Right atrium auricular region (tissue), 2 donors: ENCODE measurements at regions not wholly inside any gene's neighbourhood (a gene's known extent, or its start where the extent isn't known, plus 50 kb on each side); places are given as distances from the start of the nearest gene placed in this dataset.

Source experiments
- DNase-seq: peaks from one replicate; pipeline ENCODE4 v3.0.0-alpha.2; 2019; ENCODE audit warnings: low spot score
- H3K27ac ChIP-seq, 2 donors: fragments of 200-600 bp; sonication (generic); 1 replicate in 1 of 2; 2 replicates in 1 of 2; pipeline ENCODE4 v1.5.1; 2016 to 2019
- H3K27me3 ChIP-seq, 2 donors: fragments of 200-600 bp; sonication (generic); one replicate each; pipeline versions ENCODE4 v1.5.1 to v1.6.0; 2017 to 2019
- H3K36me3 ChIP-seq: fragments of 200-600 bp; sonication (generic); one replicate; pipeline ENCODE4 v1.5.1; 2016
- H3K4me1 ChIP-seq, 2 donors: fragments of 200-600 bp; sonication (generic); one replicate each; pipeline versions ENCODE4 v1.5.1 to v1.6.0; 2017 to 2019
- H3K4me3 ChIP-seq, 2 donors: fragments of 200-600 bp; sonication (generic); 1 replicate in 1 of 2; 2 replicates in 1 of 2; pipeline ENCODE4 v1.5.1; 2017 to 2019; ENCODE audit warnings: mild to moderate bottlenecking in 1 of 2, moderate library complexity in 1 of 2
- H3K9me3 ChIP-seq, 2 donors: fragments of 200-600 bp; sonication (generic); one replicate each; pipeline ENCODE4 v1.5.1; 2019
- TF ChIP-seq, protein P1 (sequence below), 2 donors: fragments of 200-600 bp; sonication (generic); IDR thresholded peaks; one replicate each; pipeline ENCODE4 v1.5.1; 2019; ENCODE audit warnings: antibody characterized with exemption in 2 of 2

DNA sequence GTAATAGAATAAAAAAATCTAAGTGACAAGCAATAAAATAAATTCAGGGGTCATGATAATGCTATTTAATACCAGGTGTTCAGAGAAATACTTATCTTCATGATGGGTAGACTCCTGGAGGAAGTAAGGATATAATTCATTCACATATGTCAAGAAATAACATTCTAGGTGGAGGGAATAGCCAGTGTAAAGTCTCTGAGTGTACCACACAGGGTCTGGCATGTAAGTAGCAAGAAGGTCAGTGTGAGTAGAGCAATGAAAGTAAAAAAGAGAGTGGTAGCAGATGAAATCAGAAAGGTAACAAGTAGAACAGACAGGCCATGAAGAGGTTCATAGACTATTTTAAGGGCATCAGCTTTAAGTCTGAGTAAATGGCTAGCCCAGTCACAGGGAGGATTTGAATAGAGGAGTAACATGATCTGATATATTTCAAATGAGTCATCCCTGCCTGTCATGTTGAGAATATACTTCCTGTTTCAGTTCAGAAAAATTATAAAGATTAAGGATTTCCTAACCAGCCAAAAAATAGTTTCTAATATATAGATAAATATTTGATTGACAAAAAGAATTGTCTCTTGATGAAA, 519.9 kb downstream of the C12orf50 start:
- DNase-seq = no peak
- TF ChIP-seq, protein P1, sequence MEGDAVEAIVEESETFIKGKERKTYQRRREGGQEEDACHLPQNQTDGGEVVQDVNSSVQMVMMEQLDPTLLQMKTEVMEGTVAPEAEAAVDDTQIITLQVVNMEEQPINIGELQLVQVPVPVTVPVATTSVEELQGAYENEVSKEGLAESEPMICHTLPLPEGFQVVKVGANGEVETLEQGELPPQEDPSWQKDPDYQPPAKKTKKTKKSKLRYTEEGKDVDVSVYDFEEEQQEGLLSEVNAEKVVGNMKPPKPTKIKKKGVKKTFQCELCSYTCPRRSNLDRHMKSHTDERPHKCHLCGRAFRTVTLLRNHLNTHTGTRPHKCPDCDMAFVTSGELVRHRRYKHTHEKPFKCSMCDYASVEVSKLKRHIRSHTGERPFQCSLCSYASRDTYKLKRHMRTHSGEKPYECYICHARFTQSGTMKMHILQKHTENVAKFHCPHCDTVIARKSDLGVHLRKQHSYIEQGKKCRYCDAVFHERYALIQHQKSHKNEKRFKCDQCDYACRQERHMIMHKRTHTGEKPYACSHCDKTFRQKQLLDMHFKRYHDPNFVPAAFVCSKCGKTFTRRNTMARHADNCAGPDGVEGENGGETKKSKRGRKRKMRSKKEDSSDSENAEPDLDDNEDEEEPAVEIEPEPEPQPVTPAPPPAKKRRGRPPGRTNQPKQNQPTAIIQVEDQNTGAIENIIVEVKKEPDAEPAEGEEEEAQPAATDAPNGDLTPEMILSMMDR (IDR thresholded peaks at IDR 0.05) = no peak
- Histone ChIP-seq H3K9me3 (no peaks in the 10 kb centered on the region), H3K4me3 (no peak overlapping the region), H3K27ac (no peak overlapping the region), H3K27me3 (no peaks in the 10 kb centered on the region), H3K4me1 (no peaks in the 10 kb centered on the region), H3K36me3 (no peaks in the 10 kb centered on the region)

- H3K27me3 ChIP-seq = no peaks in the 10 kb centered on the region
- no peaks in the 10 kb centered on the region for H3K36me3 ChIP-seq
- TF ChIP-seq, protein P1 (IDR thresholded peaks at IDR 0.05) = no peak
- DNase-seq = no peak
- no peaks in the 10 kb centered on the region for H3K9me3 ChIP-seq
- no peak overlapping the region for H3K4me3 ChIP-seq
- no peak overlapping the region for H3K27ac ChIP-seq
- H3K4me1 ChIP-seq = no peaks in the 10 kb centered on the region
Observed at GRCh38 chr12:87491598-87491997, 537.6 kb downstream of the C12orf50 start.

GRCh38 chr12:87491089-87491488, 538.1 kb downstream of the C12orf50 start:
- Histone ChIP-seq H3K27me3 (no peaks in the 10 kb centered on the region), H3K36me3 (no peaks in the 10 kb centered on the region), H3K27ac (no peak overlapping the region), H3K4me3 (no peak overlapping the region), H3K9me3 (no peaks in the 10 kb centered on the region), H3K4me1 (no peaks in the 10 kb centered on the region)
- no peak for DNase-seq
- TF ChIP-seq, protein P1 (IDR thresholded peaks at IDR 0.05) = no peak

DNA sequence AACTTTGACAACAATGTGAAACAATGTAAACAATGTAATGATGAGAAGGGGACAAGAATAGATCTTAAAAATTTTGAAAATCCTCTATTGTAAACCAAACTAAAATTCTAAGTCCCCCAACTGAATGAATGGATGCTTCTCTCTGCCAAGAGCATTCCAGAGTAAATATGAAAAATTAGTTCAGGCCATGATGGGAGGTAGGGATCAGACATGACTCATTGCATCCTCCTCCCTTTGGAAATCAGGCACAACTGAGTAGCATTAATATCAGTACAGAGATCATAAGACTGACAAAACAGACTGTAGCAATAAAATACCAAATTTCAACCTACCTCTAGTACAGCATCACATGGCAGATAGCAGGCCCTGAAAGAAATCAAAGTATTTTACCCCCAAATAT, 559.9 kb downstream of the C12orf50 start:
- H3K27me3 ChIP-seq = no peaks in the 10 kb centered on the region

GRCh38 chr12:87467936-87468335, 561.3 kb downstream of the C12orf50 start:
- Histone ChIP-seq H3K27me3 (no peaks in the 10 kb centered on the region), H3K4me1 (no peaks in the 10 kb centered on the region), H3K9me3 (no peaks in the 10 kb centered on the region)

More for the DNA sequence above, 559.9 kb downstream of the C12orf50 start:
- no peaks in the 10 kb centered on the region for H3K4me1 ChIP-seq
- no peak overlapping the region for H3K4me3 ChIP-seq
- no peak for DNase-seq
- no peaks in the 10 kb centered on the region for H3K9me3 ChIP-seq
- no peaks in the 10 kb centered on the region for H3K36me3 ChIP-seq
- no peak overlapping the region for H3K27ac ChIP-seq
- TF ChIP-seq, protein P1 (IDR thresholded peaks at IDR 0.05) = no peak

More at GRCh38 chr12:87467936-87468335, 561.3 kb downstream of the C12orf50 start:
- Histone ChIP-seq H3K4me3 (no peak overlapping the region), H3K36me3 (no peaks in the 10 kb centered on the region), H3K27ac (no peak overlapping the region)
- no peak for DNase-seq
- TF ChIP-seq, protein P1 (IDR thresholded peaks at IDR 0.05) = no peak
